ENCODE measurements at regions not wholly inside any gene's neighbourhood (a gene's known extent, or its start where the extent isn't known, plus 50 kb on each side); places are given as distances from the start of the nearest gene placed in this dataset.
"Not testable (repeated sequence)": the region's sequence is repeated elsewhere in the genome, so short reads cannot be mapped to it uniquely, and the experiment has no call there.

- TF ChIP-seq POLR2AphosphoS5, CTCF, POLR2A (IDR thresholded peaks at IDR 0.05): not testable (repeated sequence)
Measured at GRCh38 chr12:131439752-131440151, 271.1 kb upstream of the SFSWAP start.

Measured in suprapubic skin (tissue), 4 donors.